ENCODE measurements at regions not wholly inside any gene's neighbourhood (a gene's known extent, or its start where the extent isn't known, plus 50 kb on each side); places are given as distances from the start of the nearest gene placed in this dataset.

DNA sequence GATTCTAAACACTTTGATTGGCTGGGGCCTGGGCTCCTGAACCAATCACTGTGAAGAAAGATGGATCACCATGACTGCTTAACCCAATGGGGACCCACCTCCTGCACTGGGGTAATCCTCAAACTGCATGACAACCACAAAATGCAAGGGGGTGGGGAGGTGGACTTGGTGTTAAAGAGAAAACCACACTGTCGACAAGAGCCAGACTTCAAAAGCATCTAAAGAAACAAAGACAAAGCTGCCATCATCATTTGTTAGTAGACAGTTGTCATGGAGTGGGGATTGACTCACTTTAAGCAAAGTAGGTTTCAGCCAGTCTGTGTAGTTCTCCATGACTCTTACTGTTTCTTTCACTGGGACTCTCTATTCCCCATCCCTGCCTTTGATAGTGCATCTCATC lies 433.8 kb downstream of the PLPP3 start:
- TF ChIP-seq CTCF (IDR thresholded peaks at IDR 0.05) = no peak
- Mint-ChIP-seq H3K36me3 (ENCODE audit: low read depth) (no peaks in the 10 kb centered on the region), H3K27ac (ENCODE audit: unreplicated experiment) (no peak overlapping the region), H3K4me3 (ENCODE audit: unreplicated experiment) (no peak overlapping the region), H3K9me3 (ENCODE audit: low read depth) (no peaks in the 10 kb centered on the region), H3K27me3 (ENCODE audit: low read depth) (no peaks in the 10 kb centered on the region), H3K4me1 (ENCODE audit: low read depth) (peaks cover 12% of the 10 kb centered on the region)
- DNase-seq (ENCODE audit: low spot score) = no peak

DNA sequence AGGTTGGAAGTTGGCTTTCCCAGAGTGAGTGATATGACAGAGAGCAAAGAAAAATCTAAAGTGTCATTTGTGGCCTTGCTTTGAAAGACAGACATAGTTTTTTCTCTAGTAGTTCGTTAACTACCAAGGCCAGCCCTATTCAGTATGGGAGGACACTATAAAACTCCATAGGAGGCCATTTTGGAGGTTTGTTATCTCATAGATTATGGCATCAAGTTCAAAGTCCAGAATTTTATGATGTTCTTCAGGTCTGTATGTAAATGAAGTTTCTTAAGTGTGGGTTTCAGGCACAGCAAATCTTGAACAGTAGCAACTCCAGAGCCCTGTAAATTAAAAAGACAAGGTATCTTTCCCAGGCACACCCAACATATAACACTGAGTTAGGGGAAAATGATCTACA lies 437.1 kb downstream of the PLPP3 start:
- Mint-ChIP-seq H3K27ac (ENCODE audit: unreplicated experiment) (no peak overlapping the region), H3K4me3 (ENCODE audit: unreplicated experiment) (no peak overlapping the region), H3K9me3 (ENCODE audit: low read depth) (no peaks in the 10 kb centered on the region), H3K36me3 (ENCODE audit: low read depth) (no peaks in the 10 kb centered on the region), H3K4me1 (ENCODE audit: low read depth) (peaks cover 24% of the 10 kb centered on the region), H3K27me3 (ENCODE audit: low read depth) (no peaks in the 10 kb centered on the region)
- DNase-seq (ENCODE audit: low spot score) = no peak
- no peak for TF ChIP-seq CTCF (IDR thresholded peaks at IDR 0.05)

GRCh38 chr1:56139836-56140235 lies 439.5 kb downstream of the PLPP3 start:
- H3K36me3 Mint-ChIP-seq (ENCODE audit: low read depth) = no peaks in the 10 kb centered on the region
- no peak for TF ChIP-seq CTCF (IDR thresholded peaks at IDR 0.05)
- no peak overlapping the region for H3K27ac Mint-ChIP-seq (ENCODE audit: unreplicated experiment)
- no peaks in the 10 kb centered on the region for H3K27me3 Mint-ChIP-seq (ENCODE audit: low read depth)
- H3K4me1 Mint-ChIP-seq (ENCODE audit: low read depth) = peaks cover 17% of the 10 kb centered on the region
- H3K9me3 Mint-ChIP-seq (ENCODE audit: low read depth) = no peaks in the 10 kb centered on the region
- DNase-seq (ENCODE audit: low spot score) = no peak
- no peak overlapping the region for H3K4me3 Mint-ChIP-seq (ENCODE audit: unreplicated experiment)

GRCh38 chr1:56137521-56138505 lies 441.6 kb downstream of the PLPP3 start:
- no peaks in the 10 kb centered on the region for H3K9me3 Mint-ChIP-seq (ENCODE audit: low read depth)
- H3K4me3 Mint-ChIP-seq (ENCODE audit: unreplicated experiment) = no peak overlapping the region
- no peaks in the 10 kb centered on the region for H3K36me3 Mint-ChIP-seq (ENCODE audit: low read depth)
- no peak for DNase-seq (ENCODE audit: low spot score)
- H3K27ac Mint-ChIP-seq (ENCODE audit: unreplicated experiment) = peak overlapping the region; percentile 38
- peaks cover 17% of the 10 kb centered on the region for H3K4me1 Mint-ChIP-seq (ENCODE audit: low read depth)
- TF ChIP-seq CTCF (IDR thresholded peaks at IDR 0.05) = peak; percentile 30
- H3K27me3 Mint-ChIP-seq (ENCODE audit: low read depth) = no peaks in the 10 kb centered on the region

- H3K27me3 Mint-ChIP-seq (ENCODE audit: low read depth) = no peaks in the 10 kb centered on the region
- H3K9me3 Mint-ChIP-seq (ENCODE audit: low read depth) = no peaks in the 10 kb centered on the region
- no peak for TF ChIP-seq CTCF (IDR thresholded peaks at IDR 0.05)
- H3K4me1 Mint-ChIP-seq (ENCODE audit: low read depth) = peaks cover 22% of the 10 kb centered on the region
- no peak overlapping the region for H3K4me3 Mint-ChIP-seq (ENCODE audit: unreplicated experiment)
- no peak for DNase-seq (ENCODE audit: low spot score)
- H3K36me3 Mint-ChIP-seq (ENCODE audit: low read depth) = no peaks in the 10 kb centered on the region
- H3K27ac Mint-ChIP-seq (ENCODE audit: unreplicated experiment) = peak overlapping the region; percentile 32
Measured at GRCh38 chr1:56137090-56137489, 442.3 kb downstream of the PLPP3 start.

Measured in chondrocyte (in vitro differentiated cells).